ENCODE measurements at regions not wholly inside any gene's neighbourhood (a gene's known extent, or its start where the extent isn't known, plus 50 kb on each side); places are given as distances from the start of the nearest gene placed in this dataset.
A peak's percentile ranks its signal among the peaks of the same experiment; 100 is the strongest.
"Not testable (repeated sequence)": the region's sequence is repeated elsewhere in the genome, so short reads cannot be mapped to it uniquely, and the experiment has no call there.

DNA sequence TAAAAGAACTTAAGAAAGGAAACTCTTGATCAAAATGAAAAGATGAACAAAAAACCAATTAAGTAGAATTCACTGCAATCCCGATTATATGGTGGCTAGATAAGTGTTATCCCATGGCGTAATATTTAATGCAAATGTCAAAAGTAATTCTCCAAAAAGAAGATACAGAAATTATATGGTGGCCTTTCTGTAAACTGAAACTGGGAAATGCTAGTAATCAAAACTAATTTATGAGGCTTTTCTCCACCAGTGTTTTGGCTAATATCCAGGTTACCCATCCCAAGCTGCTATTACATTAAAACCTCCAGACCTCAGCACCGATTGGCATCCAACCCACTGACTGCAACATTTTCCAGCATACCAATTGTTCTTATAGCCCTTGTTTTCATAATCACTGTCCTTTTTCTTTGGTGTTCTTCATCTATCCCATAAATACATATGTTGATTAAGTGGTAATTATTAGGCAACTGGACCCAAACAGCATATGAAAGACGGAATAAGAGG lies 77.2 kb upstream of the TNRC6A start:
- TF ChIP-seq FOXP2 (optimal IDR thresholded peaks at IDR 0.05; ENCODE audit: control extremely low read depth, extremely low read length, insufficient read depth) (no peak), EZH2 (IDR thresholded peaks at IDR 0.05) (no peak), POLR2AphosphoS5 (IDR thresholded peaks at IDR 0.05; ENCODE audit: borderline replicate concordance, low read depth, low read length) (no peak)
- Histone ChIP-seq H3K36me3 (ENCODE audit: insufficient read depth, low read length) (no peaks in the 10 kb centered on the region), H3K4me3 (no peak overlapping the region), H3K9me3 (ENCODE audit: low read depth, low read length) (no peaks in the 10 kb centered on the region), H3K9ac (ENCODE audit: insufficient read length) (no peak overlapping the region), H3K27ac (no peak overlapping the region)
- no peak for DNase-seq (ENCODE audit: low read depth, low spot score)

DNA sequence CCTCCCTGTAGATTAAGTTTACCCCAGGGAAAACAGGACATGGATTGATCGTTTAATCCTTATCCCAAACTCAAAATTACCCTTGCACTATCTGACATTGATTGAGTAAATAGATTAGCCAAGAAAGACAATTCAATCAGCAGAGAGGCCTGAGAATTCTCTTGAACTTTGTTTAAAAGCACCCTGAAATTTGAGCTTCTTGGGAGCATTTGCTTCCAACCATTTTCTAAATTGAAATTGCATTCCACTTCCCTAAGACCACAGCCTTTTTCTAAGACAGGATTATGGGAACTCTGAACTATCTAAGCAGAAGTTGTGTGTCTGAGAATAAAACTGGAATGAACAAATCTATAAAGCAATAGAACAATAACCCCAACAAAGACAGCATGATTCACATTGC lies 76.6 kb upstream of the TNRC6A start:
- Histone ChIP-seq H3K4me3 (no peak overlapping the region), H3K9ac (ENCODE audit: insufficient read length) (no peak overlapping the region), H3K27ac (no peak overlapping the region), H3K9me3 (ENCODE audit: low read depth, low read length) (no peaks in the 10 kb centered on the region), H3K36me3 (ENCODE audit: insufficient read depth, low read length) (no peaks in the 10 kb centered on the region)
- TF ChIP-seq FOXP2 (optimal IDR thresholded peaks at IDR 0.05; ENCODE audit: control extremely low read depth, extremely low read length, insufficient read depth) (no peak), POLR2AphosphoS5 (IDR thresholded peaks at IDR 0.05; ENCODE audit: borderline replicate concordance, low read depth, low read length) (no peak), EZH2 (IDR thresholded peaks at IDR 0.05) (no peak)
- no peak for DNase-seq (ENCODE audit: low read depth, low spot score)

DNA sequence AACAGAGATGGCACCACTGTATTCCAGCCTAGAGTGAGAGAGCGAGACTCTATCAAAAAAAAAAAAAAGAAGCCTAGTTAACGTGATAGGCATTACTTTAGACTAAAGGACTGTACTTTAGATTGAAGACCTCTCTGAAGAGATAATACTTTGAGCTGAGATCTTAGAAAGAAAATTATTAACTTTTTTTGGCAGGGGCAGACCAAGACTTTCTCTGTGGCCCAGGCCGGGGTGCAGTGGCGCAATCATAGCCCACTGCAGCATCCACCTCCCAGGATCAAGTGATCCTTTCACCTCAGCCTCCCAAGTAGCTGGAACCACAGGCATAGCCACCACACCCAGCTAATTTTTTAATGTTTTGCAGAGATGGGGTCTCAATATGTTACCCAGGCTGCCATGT lies 75.7 kb upstream of the TNRC6A start:
- no peak for DNase-seq (ENCODE audit: low read depth, low spot score)
- Histone ChIP-seq H3K9me3 (ENCODE audit: low read depth, low read length) (no peaks in the 10 kb centered on the region), H3K36me3 (ENCODE audit: insufficient read depth, low read length) (no peaks in the 10 kb centered on the region), H3K9ac (ENCODE audit: insufficient read length) (no peak overlapping the region), H3K27ac (no peak overlapping the region), H3K4me3 (no peak overlapping the region)
- no peak for TF ChIP-seq EZH2 (IDR thresholded peaks at IDR 0.05)
- no peak for TF ChIP-seq FOXP2 (optimal IDR thresholded peaks at IDR 0.05; ENCODE audit: control extremely low read depth, extremely low read length, insufficient read depth)
- no peak for TF ChIP-seq POLR2AphosphoS5 (IDR thresholded peaks at IDR 0.05; ENCODE audit: borderline replicate concordance, low read depth, low read length)

DNA sequence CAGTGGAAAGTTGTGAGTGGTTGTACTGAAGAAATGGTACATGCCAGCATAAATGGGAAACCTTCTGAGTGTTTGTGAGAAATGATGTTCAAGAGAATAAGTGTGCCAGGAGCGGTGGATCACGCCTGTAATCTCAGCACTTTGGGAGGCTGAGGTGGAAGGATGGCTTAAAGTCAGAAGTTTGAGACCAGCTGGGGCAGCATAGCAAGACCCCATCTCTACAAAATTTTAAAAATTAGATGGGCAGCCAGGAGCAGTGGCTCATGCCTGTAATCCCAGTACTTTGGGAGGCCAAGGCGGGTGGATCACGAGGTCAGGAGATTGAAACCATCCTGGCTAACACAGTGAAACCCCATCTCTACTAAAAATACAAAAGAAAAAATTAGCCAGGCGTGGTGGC lies 63.5 kb upstream of the TNRC6A start:
- not testable (repeated sequence) for H3K27ac ChIP-seq, H3K4me3 ChIP-seq

DNA sequence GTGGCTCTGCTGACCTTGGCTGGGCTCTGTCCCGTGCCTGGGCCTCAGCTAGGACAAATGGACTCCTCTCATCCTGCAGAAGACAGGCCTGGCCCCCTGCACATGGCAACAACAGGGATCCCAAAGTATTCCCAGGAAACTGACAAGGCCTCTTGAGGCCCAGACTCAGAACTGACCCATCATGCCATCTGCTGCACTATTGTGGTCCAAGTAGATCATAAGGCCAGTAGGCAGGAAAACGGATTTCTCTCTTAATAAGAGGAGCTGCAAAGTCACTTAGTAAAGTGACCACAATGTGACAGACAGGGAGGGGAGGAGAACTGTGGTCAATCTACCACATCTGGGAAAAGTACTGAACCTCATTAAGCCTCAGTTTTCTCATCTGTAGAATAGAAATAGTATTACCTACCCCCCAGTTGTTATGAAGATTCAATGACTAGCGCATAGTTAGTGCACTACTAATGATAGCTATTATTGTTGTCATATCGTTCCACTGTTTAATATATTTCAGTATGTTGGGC lies 62.1 kb upstream of the TNRC6A start:
- DNase-seq (ENCODE audit: low read depth, low spot score): no peak
- no peaks in the 10 kb centered on the region for H3K9me3 ChIP-seq (ENCODE audit: low read depth, low read length)
- no peak overlapping the region for H3K9ac ChIP-seq (ENCODE audit: insufficient read length)
- H3K4me3 ChIP-seq: no peak overlapping the region
- H3K36me3 ChIP-seq (ENCODE audit: insufficient read depth, low read length): no peaks in the 10 kb centered on the region
- TF ChIP-seq FOXP2 (optimal IDR thresholded peaks at IDR 0.05; ENCODE audit: control extremely low read depth, extremely low read length, insufficient read depth) (no peak), EZH2 (IDR thresholded peaks at IDR 0.05) (no peak), POLR2AphosphoS5 (IDR thresholded peaks at IDR 0.05; ENCODE audit: borderline replicate concordance, low read depth, low read length) (no peak)
- H3K27ac ChIP-seq: no peak overlapping the region

More for the DNA sequence above, 63.5 kb upstream of the TNRC6A start:
- H3K9ac ChIP-seq (ENCODE audit: insufficient read length); DNase-seq (ENCODE audit: low read depth, low spot score); H3K36me3 ChIP-seq (ENCODE audit: insufficient read depth, low read length); H3K9me3 ChIP-seq (ENCODE audit: low read depth, low read length): not testable (repeated sequence)

DNA sequence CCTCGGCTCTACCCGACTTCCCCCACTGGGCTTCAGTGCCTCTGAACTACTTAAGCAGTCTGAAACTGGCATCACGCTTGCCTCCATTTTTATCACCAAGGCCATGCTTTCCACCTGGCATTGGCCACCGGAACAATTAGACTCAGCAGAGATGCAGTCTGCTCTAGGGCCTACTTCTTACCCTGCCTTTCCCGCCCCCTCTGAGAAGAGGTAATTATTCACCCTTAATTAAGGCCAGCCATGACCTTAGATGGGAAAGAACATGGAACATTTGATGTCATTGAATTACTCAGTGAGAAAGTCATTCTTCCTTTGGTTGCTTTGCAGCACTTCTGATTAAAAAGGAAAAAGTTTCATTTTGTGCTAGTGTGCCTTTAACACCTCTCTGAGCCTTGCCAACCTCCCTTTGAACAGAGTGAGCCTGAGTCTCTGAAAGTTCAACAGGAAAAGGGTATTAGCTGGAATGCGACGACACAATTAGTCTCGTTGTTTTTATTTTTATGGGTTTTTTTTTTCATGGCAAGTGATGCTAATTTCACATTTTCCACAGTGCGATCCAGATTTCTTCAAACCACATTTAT lies 60.9 kb upstream of the TNRC6A start:
- Histone ChIP-seq H3K4me3 (no peak overlapping the region), H3K36me3 (ENCODE audit: insufficient read depth, low read length) (no peaks in the 10 kb centered on the region), H3K9me3 (ENCODE audit: low read depth, low read length) (no peaks in the 10 kb centered on the region), H3K27ac (0 out of 2 replicates have a peak overlapping the region, but pooled peaks have one; percentile 8), H3K9ac (ENCODE audit: insufficient read length) (no peak overlapping the region)
- TF ChIP-seq EZH2 (IDR thresholded peaks at IDR 0.05) (no peak), FOXP2 (optimal IDR thresholded peaks at IDR 0.05; ENCODE audit: control extremely low read depth, extremely low read length, insufficient read depth) (no peak), POLR2AphosphoS5 (IDR thresholded peaks at IDR 0.05; ENCODE audit: borderline replicate concordance, low read depth, low read length) (no peak)
- no peak for DNase-seq (ENCODE audit: low read depth, low spot score)

DNA sequence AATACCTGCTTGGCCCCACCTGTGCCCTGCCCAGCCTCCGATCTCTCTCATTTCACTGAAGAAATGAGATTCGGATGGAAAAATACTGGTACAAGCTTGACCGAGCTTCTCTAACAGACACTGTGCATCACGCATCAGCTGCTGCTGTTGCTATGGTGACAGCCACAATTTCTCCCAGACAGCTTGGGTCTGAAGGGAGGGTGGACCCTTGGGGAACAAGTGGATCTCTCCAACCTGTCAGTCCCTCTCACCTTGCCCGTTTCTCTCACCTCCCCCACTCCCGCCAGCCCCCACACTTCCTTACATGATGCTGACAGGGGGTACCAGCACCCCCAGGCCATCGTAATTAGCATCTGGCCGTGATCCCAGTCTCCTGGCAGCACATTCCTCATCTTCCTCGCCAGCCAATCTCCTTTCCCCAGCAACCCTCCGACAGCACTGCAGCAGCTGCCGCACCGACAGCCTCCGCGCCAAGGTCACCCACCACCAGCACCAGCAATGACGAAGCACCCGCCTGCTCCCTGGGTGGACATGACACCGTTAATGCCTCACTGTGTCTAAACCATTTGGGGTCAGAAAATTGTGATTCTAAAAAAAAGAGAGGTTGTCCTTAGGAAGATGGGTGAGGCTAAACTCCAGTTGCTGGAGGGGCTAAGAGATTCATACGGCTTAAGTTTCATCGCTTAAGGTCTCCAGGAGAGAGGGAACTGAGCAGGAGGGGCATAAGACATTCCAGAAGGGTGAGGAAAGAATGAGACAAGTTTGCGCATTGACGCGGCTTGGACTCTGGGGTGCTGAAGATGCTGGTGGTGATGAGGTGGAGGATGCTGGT lies 58.6 kb upstream of the TNRC6A start:
- H3K27ac ChIP-seq: no peak overlapping the region
- H3K9ac ChIP-seq (ENCODE audit: insufficient read length): no peak overlapping the region
- no peaks in the 10 kb centered on the region for H3K36me3 ChIP-seq (ENCODE audit: insufficient read depth, low read length)
- TF ChIP-seq FOXP2 (optimal IDR thresholded peaks at IDR 0.05; ENCODE audit: control extremely low read depth, extremely low read length, insufficient read depth) (no peak), POLR2AphosphoS5 (IDR thresholded peaks at IDR 0.05; ENCODE audit: borderline replicate concordance, low read depth, low read length) (no peak), EZH2 (IDR thresholded peaks at IDR 0.05) (no peak)
- no peaks in the 10 kb centered on the region for H3K9me3 ChIP-seq (ENCODE audit: low read depth, low read length)
- DNase-seq (ENCODE audit: low read depth, low spot score): no peak
- H3K4me3 ChIP-seq: no peak overlapping the region

DNA sequence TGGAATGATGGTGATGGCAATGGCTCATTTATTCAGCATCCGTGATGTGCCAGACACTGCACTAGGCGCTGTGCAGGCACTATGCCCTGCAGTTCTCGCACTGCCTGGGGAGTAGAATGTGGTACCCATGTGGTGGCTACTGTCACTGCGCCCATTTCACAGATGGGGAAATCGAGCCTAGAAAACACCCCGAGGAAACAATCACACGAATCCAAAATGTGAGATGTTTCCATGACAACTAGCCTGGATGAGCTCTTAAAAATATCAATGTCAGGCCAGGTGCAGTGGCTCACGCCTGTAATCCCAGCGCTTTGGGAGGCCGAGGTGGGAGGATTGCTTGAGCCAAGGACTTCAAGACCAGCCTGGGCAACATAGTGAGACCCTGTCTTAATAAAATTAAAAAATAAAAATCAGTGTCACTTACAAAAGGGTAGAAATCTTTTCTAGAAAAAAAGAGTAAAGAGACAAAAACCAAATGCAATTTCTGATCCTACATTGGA lies 57.9 kb upstream of the TNRC6A start:
- Histone ChIP-seq H3K9me3 (ENCODE audit: low read depth, low read length) (no peaks in the 10 kb centered on the region), H3K36me3 (ENCODE audit: insufficient read depth, low read length) (no peaks in the 10 kb centered on the region), H3K27ac (no peak overlapping the region), H3K4me3 (no peak overlapping the region), H3K9ac (ENCODE audit: insufficient read length) (no peak overlapping the region)
- TF ChIP-seq FOXP2 (optimal IDR thresholded peaks at IDR 0.05; ENCODE audit: control extremely low read depth, extremely low read length, insufficient read depth) (no peak), EZH2 (IDR thresholded peaks at IDR 0.05) (no peak), POLR2AphosphoS5 (IDR thresholded peaks at IDR 0.05; ENCODE audit: borderline replicate concordance, low read depth, low read length) (no peak)
- DNase-seq (ENCODE audit: low read depth, low spot score): no peak

All from SK-N-MC (cell line).